PC-3 (cell line): ENCODE measurements at regions not wholly inside any gene's neighbourhood (a gene's known extent, or its start where the extent isn't known, plus 50 kb on each side); places are given as distances from the start of the nearest gene placed in this dataset.

Source experiments
- ATAC-seq: fragments of 200-7000 bp; cut with Tn5 transposase; 2 replicates; pipeline ENCODE4 v1.9.1; 2020; ENCODE audit warnings: mild to moderate bottlenecking, moderate library complexity
- BruUV-seq: library from RNA; stranded (reverse); fragments of 400-500 nt; replicated peaks from 2 replicates; lab custom pipeline; 2021; lab: Mats Ljungman, UMichigan
- CTCF ChIA-PET: fragments of 300-600 bp; sonication (Branson Sonifier 250); formaldehyde crosslinking; loops from one replicate; lab custom pipeline; 2022; ENCODE audit warnings: antibody characterized with exemption; lab: Charles Lee
- POLR2A ChIA-PET: fragments of 300-600 bp; sonication (Branson Sonifier 250); formaldehyde crosslinking; loops from one replicate; lab custom pipeline; 2022; ENCODE audit warnings: antibody characterized with exemption; ENCODE audit not compliant: unreplicated experiment; lab: Charles Lee
- DNase-seq: peaks from one replicate; pipeline ENCODE4 v3.0.0-alpha.2; 2015
- H2AFZ ChIP-seq: fragments of 300-600 bp; sonication (generic); 2 replicates; pipeline ENCODE4 v1.6.0; 2016; ENCODE audit warnings: antibody characterized with exemption, low read length
- H3F3A ChIP-seq: fragments of 300-600 bp; sonication (generic); one replicate; pipeline ENCODE4 v1.6.0; 2017; ENCODE audit warnings: antibody characterized with exemption, low read length, control low read depth, mild to moderate bottlenecking; ENCODE audit not compliant: unreplicated experiment
- H3K27ac ChIP-seq: fragments of 300-600 bp; sonication (generic); 2 replicates; pipeline ENCODE4 v1.5.1; 2016; ENCODE audit warnings: mild to moderate bottlenecking, low read length
- H3K27me3 ChIP-seq: fragments of 300-600 bp; sonication (generic); 2 replicates; pipeline ENCODE4 v1.6.1; 2016; ENCODE audit warnings: low read length, mixed read lengths
- H3K36me3 ChIP-seq: fragments of 300-600 bp; sonication (generic); 2 replicates; pipeline ENCODE4 v1.6.1; 2016; ENCODE audit warnings: low read depth, mixed run types, low read length, mixed read lengths
- H3K4me1 ChIP-seq: fragments of 300-600 bp; sonication (generic); 2 replicates; pipeline ENCODE4 v1.5.1; 2016; ENCODE audit warnings: low read length; ENCODE audit not compliant: insufficient read depth
- H3K4me2 ChIP-seq: fragments of 300-600 bp; sonication (generic); 2 replicates; pipeline ENCODE4 v1.6.0; 2016; ENCODE audit warnings: low read length
- H3K4me3 ChIP-seq: fragments of 300-600 bp; sonication (generic); 2 replicates; pipeline ENCODE4 v1.5.1; 2016; ENCODE audit warnings: mild to moderate bottlenecking, low read length, mixed read lengths
- H3K79me2 ChIP-seq: fragments of 300-600 bp; sonication (generic); 2 replicates; pipeline ENCODE4 v1.6.1; 2017; ENCODE audit warnings: low read length, mixed read lengths
- H3K9ac ChIP-seq: fragments of 300-600 bp; sonication (generic); 2 replicates; pipeline ENCODE4 v1.6.0; 2016; ENCODE audit warnings: mild to moderate bottlenecking, low read length
- H3K9me2 ChIP-seq: fragments of 300-600 bp; sonication (generic); replicated peaks from 2 replicates; pipeline ENCODE4 v1.6.1; 2016; ENCODE audit warnings: mixed run types, low read length, mixed read lengths
- H3K9me3 ChIP-seq: fragments of 300-600 bp; sonication (generic); 2 replicates; pipeline ENCODE4 v1.6.1; 2016; ENCODE audit warnings: low read length, mixed read lengths
- H4K20me1 ChIP-seq: fragments of 300-600 bp; sonication (generic); 2 replicates; pipeline ENCODE4 v1.6.1; 2016; ENCODE audit warnings: low read length, mixed read lengths
- EZH2 ChIP-seq: fragments of 300-600 bp; sonication (generic); IDR thresholded peaks from one replicate; pipeline ENCODE4 v1.6.1; 2017; ENCODE audit warnings: antibody characterized with exemption, mild to moderate bottlenecking, low read length; ENCODE audit not compliant: unreplicated experiment
- EZH2phosphoT487 ChIP-seq: fragments of 300-600 bp; sonication (generic); IDR thresholded peaks from 2 replicates; pipeline ENCODE4 v1.6.1; 2018; ENCODE audit warnings: mild to moderate bottlenecking, antibody characterized with exemption, low read length, borderline replicate concordance
- intact Hi-C: fragments of 100-400 bp; cut with micrococcal nuclease; formaldehyde crosslinking; loops from 2 replicates; pipeline ENCODE4 v1.9.0; 2023
- TF ChIP-seq, protein P1 (sequence below): fragments of 300-600 bp; sonication (generic); conservative IDR thresholded peaks from 2 replicates; pipeline ENCODE4 v1.5.1; 2017; ENCODE audit warnings: antibody characterized with exemption, low read depth, mild to moderate bottlenecking, low read length

DNA sequence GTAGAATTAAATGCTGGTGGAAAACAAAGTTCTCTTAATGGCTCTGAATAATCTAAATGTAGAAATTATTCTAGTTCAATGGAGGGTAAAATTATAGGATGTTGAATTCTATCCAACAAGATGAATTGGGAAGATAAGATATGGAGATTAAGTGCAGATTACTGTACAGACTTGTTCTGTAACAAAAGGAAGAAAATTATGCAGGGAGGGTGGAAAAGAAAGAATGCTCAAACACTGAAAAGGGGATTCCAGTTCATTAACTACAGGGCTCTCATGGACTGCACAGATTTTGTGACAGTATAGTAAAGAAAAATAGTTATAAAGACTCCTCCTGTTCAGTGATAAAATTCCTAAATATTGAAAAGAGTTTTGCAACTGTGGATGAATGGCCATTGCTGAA is 1794.0 kb upstream of the PCDH7 start:
- POLR2A ChIA-PET, result no interaction called here

GRCh38 chr4:28942631-28943030 is 1777.5 kb upstream of the PCDH7 start:
- H3F3A ChIP-seq, result no peaks in the 10 kb centered on the region
- H3K79me2 ChIP-seq, result no peaks in the 10 kb centered on the region
- ChIA-PET POLR2A (no interaction called here), CTCF (no interaction called here)
- no peak overlapping the region for H3K27ac ChIP-seq
- no peaks in the 10 kb centered on the region for H3K4me1 ChIP-seq
- H3K27me3 ChIP-seq, result no peaks in the 10 kb centered on the region
- no TSS peak for BruUV-seq
- no peak overlapping the region for H3K4me2 ChIP-seq
- no peaks in the 10 kb centered on the region for H3K9me3 ChIP-seq
- TF ChIP-seq, protein P1, sequence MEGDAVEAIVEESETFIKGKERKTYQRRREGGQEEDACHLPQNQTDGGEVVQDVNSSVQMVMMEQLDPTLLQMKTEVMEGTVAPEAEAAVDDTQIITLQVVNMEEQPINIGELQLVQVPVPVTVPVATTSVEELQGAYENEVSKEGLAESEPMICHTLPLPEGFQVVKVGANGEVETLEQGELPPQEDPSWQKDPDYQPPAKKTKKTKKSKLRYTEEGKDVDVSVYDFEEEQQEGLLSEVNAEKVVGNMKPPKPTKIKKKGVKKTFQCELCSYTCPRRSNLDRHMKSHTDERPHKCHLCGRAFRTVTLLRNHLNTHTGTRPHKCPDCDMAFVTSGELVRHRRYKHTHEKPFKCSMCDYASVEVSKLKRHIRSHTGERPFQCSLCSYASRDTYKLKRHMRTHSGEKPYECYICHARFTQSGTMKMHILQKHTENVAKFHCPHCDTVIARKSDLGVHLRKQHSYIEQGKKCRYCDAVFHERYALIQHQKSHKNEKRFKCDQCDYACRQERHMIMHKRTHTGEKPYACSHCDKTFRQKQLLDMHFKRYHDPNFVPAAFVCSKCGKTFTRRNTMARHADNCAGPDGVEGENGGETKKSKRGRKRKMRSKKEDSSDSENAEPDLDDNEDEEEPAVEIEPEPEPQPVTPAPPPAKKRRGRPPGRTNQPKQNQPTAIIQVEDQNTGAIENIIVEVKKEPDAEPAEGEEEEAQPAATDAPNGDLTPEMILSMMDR, result no peak
- TF ChIP-seq EZH2phosphoT487 (no peak), EZH2 (no peak)
- no peak overlapping the region for H2AFZ ChIP-seq
- no peak overlapping the region for H3K9ac ChIP-seq
- no peak overlapping the region for H3K4me3 ChIP-seq
- intact Hi-C loops, result no loop called here
- H3K9me2 ChIP-seq, result no peaks in the 10 kb centered on the region
- DNase-seq (no peak), ATAC-seq (no peak)
- no peaks in the 10 kb centered on the region for H4K20me1 ChIP-seq
- no peaks in the 10 kb centered on the region for H3K36me3 ChIP-seq

More for the DNA sequence above, 1794.0 kb upstream of the PCDH7 start:
- no peaks in the 10 kb centered on the region for H3K27me3 ChIP-seq
- CTCF ChIA-PET, result no interaction called here
- no peak overlapping the region for H3K9ac ChIP-seq
- no peaks in the 10 kb centered on the region for H3K9me3 ChIP-seq
- no TSS peak for BruUV-seq
- TF ChIP-seq EZH2phosphoT487 (no peak), EZH2 (no peak)
- TF ChIP-seq, protein P1, result no peak
- H3K4me3 ChIP-seq, result no peak overlapping the region
- H3K4me2 ChIP-seq, result no peak overlapping the region
- DNase-seq, result no peak
- no peaks in the 10 kb centered on the region for H4K20me1 ChIP-seq
- no peaks in the 10 kb centered on the region for H3K4me1 ChIP-seq
- no peak overlapping the region for H3K27ac ChIP-seq
- H3K36me3 ChIP-seq, result no peaks in the 10 kb centered on the region
- no peaks in the 10 kb centered on the region for H3K79me2 ChIP-seq
- H3F3A ChIP-seq, result no peaks in the 10 kb centered on the region
- no peaks in the 10 kb centered on the region for H3K9me2 ChIP-seq
- intact Hi-C loops, result no loop called here
- no peak overlapping the region for H2AFZ ChIP-seq
- ATAC-seq, result no peak

DNA sequence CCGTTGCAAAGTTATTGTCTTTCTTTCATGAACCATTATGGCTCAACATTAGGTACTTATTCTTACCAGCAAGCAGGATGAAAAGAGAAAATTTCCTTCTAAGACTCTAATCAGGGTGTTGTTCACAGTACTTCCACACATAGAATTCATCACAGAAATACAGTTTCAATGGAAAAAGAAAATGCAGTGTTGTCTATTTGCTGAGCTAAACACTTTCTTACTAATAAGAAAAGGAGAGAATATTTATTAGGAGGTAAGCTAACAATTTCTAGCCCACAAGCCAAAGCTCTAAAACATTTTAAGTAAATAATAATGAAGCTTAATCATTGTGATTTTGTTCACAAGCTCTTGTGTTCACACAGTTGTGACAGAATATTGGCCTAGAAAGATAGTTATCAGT is 1772.8 kb upstream of the PCDH7 start:
- Histone ChIP-seq H3K4me2 (no peak overlapping the region), H3K9me3 (no peaks in the 10 kb centered on the region), H3K9me2 (no peaks in the 10 kb centered on the region), H3K36me3 (no peaks in the 10 kb centered on the region), H4K20me1 (no peaks in the 10 kb centered on the region), H3K27me3 (no peaks in the 10 kb centered on the region), H2AFZ (no peak overlapping the region), H3F3A (no peaks in the 10 kb centered on the region), H3K4me1 (no peaks in the 10 kb centered on the region), H3K4me3 (no peak overlapping the region), H3K9ac (no peak overlapping the region), H3K79me2 (no peaks in the 10 kb centered on the region), H3K27ac (no peak overlapping the region)
- ATAC-seq (no peak), DNase-seq (no peak)
- intact Hi-C loops, result no loop called here
- no TSS peak for BruUV-seq
- ChIA-PET CTCF (no interaction called here), POLR2A (no interaction called here)
- TF ChIP-seq, protein P1, result no peak
- TF ChIP-seq EZH2 (no peak), EZH2phosphoT487 (no peak)
